ENCODE measurements at regions not wholly inside any gene's neighbourhood (a gene's known extent, or its start where the extent isn't known, plus 50 kb on each side); places are given as distances from the start of the nearest gene placed in this dataset.
"Not testable (repeated sequence)": the region's sequence is repeated elsewhere in the genome, so short reads cannot be mapped to it uniquely, and the experiment has no call there.

DNA sequence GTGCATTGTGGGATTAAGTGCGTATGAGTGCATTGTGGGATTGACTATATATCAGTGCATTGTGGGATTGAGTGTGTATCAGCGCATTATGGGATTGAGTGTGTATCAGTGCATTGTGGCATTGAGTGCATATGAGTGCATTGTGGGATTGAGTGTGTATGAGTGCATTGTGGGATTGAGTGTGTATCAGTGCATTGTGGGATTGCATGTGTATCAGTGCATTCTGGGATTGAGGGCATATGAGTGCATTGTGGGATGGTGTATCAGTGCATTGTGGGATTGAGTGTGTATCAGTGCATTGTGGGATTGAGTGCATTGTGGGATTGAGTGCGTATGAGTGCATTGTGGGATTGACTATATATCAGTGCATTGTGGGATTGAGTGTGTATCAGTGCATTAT, 106.4 kb downstream of the SHOX start:
- DNase-seq (ENCODE audit: low spot score) = not testable (repeated sequence)

DNA sequence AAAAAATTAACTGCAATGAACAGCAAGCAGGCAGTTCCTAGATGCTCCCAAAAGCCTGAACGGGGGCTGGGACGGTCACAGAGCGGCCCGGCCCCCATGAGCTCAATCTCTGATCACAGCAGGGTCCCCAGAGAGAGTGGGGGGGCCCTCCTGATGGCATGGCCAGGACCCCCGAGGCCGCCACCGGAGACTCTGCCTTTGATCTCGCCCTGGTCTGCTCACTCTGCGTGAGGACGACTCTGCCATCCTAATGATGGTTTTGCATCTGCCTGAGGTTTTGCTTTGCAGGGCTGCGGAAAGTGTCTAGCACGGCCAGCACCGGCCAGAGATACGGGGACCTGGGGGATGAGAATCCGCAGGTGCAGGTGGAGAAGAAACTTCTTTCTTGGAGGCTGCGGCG, 103.8 kb downstream of the SHOX start:
- DNase-seq (ENCODE audit: low spot score) = no peak

DNA sequence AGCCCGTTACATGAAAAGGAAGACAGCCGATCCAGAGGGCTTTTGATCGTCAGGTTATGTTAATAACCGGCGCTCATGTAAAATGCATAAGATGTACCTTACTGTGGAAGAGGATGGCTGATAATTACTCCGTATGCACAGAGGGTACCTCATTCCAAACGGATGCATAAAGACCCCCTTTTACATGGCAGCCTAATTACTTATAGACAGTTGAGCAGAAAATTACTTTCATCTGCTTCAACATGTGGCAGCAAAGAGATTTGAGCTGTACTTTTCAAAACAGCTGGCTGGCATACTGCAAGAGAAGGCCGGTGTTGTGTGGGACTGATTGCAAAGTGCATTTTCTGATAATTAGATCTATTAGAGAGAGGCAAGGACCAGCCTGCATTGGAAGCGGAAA, 103.4 kb downstream of the SHOX start:
- no peak for DNase-seq (ENCODE audit: low spot score)

- no peak for DNase-seq (ENCODE audit: low spot score)
These were observed 99.2 kb downstream of the SHOX start for GRCh38 chrX:729583-730409.

DNA sequence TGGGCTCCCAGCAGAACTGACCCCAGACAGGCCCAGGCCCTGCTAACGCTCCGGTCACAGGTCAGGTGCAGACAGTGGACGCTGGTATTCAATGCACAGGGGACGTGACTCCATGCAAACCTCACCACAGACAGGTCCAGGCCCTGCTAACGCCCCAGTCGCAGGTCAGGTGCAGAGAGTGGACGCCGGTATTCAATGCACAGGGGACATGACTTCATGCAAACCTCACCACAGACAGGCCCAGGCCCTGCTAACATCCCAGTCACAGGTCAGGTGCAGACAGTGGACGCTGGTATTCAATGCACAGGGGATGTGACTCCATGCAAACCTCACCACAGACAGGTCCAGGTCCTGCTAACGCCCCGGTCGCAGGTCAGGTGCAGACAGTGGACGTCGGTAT, 98.5 kb downstream of the SHOX start:
- not testable (repeated sequence) for DNase-seq (ENCODE audit: low spot score)

DNA sequence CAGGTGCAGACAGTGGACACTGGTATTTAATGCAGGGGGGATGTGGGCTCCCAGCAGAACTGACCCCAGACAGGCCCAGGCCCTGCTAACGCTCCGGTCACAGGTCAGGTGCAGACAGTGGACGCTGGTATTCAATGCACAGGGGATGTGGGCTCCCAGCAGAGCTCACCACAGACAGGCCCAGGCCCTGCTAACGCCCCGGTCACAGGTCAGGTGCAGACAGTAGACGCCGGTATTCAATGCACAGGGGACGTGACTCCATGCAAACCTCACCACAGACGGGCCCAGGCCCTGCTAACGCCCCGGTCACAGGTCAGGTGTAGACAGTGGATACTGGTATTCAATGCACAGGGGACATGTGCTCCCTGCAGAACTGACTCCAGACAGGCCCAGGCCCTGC, 98.0 kb downstream of the SHOX start:
- DNase-seq (ENCODE audit: low spot score) = not testable (repeated sequence)

- no peak for DNase-seq (ENCODE audit: low spot score)
These were observed 97.4 kb downstream of the SHOX start for GRCh38 chrX:727738-728621.

DNA sequence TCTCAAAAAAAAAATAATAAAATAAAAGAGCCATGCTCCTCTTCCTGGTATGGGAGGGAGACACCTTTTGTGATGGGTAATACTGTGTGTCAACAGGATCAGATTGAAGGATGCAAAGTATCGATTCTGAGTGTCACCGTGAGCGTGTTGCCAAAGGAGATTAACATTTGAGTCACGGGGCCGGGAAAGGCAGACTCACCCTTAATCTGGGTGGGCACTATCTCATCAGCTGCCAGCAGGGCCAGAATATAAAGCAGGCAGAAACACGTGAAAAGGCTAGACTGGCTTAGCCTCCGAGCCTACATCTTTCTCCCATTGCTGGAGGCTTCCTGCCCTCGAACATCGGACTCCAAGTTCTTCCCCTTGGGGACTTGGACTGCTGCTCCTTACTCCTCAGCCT, 95.4 kb downstream of the SHOX start:
- DNase-seq (ENCODE audit: low spot score) = no peak

- DNase-seq (ENCODE audit: low spot score) = no peak
These were observed 93.7 kb downstream of the SHOX start for GRCh38 chrX:724256-724655.

DNA sequence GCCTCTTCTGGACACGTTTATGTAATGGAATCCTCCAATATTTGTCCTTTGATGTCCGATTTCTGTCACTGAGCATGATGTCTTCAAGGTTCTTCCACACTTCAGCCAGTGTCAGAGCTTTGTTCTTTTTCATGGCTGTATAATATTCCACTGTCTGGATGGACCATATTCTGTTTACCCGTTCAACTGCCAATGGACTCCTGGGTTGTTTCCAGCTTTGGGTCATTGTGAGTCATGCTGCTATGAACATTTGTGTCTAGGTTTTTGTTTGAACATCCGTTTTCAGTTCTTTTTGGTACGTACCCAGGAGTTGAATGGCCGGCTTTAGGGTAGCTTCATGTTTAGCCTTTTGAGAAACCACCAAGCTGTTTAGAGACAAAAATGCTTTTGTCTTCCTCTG, 93.2 kb downstream of the SHOX start:
- DNase-seq (ENCODE audit: low spot score) = no peak

- no peak for DNase-seq (ENCODE audit: low spot score)
These were observed 90.8 kb downstream of the SHOX start for GRCh38 chrX:721354-721753.

DNA sequence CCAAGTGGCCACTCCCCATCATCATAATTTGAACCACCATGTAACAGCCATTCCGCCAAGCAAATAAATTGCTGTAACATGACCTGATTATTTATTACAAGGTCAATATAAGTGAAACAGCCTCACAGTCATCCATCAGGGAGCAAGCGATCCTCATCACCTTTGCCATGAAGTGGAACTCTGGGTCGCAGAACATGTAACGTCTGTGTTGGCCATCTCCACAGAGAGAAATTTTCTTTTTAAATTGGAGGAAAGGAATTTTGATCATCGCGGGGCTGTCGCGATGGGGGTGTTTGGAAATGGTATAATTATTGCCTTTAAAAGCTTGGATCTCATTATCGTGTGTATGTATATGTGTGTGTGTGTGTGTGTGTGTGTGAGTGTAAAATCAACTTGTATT, 90.2 kb downstream of the SHOX start:
- no peak for DNase-seq (ENCODE audit: low spot score)

DNA sequence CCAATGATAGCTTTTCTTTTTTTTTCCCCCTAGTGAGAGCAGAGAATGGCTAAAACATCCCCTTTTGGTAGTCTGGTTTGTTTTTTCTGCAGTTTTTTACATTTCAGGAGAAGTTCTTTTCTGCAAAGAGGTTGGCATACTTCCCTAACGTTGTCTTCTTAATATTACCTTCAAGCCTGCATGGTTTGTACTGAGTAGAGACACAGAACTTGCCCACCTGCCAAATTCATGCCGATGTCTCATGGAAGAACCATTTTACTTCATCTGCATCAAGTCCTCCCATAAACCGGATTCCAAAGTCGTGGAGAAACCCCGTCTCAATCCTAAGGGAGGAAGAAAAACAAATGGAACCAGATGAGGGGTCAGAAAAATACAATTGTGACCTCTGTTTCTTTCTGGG, 89.7 kb downstream of the SHOX start:
- no peak for DNase-seq (ENCODE audit: low spot score)

DNA sequence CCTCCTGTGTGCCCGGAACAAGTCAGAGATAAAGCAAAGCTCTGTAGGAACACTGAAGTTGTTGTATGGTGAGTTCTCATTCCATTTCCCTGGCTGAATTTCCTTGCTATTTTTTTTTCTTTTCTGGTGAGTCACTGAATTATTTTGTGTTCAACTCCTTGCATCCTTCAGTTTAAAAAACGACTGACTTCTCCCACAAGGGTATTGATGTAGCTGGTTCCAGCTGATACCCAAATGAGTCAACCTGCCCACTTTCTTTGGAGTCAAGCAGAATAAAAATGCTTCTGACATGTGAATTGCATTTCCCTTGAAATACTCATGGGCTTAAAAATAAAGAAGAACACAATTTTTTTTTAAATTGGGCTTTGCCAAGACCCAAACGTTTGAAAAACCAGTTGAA, 85.5 kb downstream of the SHOX start:
- no peak for DNase-seq (ENCODE audit: low spot score)

DNA sequence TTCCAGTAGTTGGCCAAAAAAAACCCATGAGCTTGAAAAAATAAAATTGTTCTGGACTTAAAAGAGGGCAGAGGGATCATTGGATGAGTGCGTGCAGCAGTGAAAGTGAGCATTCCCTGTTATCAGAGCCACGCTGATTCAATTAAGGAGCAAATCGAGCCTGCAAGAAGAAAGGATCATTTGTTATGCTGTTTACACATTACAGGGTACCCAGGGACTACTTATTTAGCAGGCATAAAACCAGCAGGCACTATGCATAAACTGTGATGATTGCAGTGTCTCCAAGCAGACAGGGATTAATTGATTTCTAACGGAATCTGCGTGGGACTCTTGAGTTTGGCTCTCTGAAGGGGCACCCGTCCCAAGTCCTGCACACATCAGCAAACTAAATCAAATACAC, 83.5 kb downstream of the SHOX start:
- no peak for DNase-seq (ENCODE audit: low spot score)

Measured in putamen (tissue), 1 donor.